ENCODE measurements at regions not wholly inside any gene's neighbourhood (a gene's known extent, or its start where the extent isn't known, plus 50 kb on each side); places are given as distances from the start of the nearest gene placed in this dataset.

DNA sequence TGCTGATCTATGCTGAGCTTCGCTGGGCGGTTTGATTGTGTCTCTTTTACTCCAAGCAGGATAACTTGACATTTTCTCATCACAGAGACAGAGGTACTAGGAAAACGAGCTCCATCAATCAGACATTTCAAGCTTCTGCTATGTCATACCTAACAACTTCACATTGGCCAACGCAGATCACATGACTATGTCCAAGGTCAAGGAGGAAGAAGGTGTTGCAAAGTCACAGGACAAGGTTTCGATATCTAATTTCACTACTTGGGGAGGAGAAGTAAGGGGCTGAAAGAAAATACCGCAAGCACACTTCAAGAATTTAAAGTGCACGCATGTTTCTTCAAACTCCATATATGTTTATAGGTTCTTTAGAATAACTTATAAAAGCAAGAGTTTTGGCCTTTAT is 425.8 kb downstream of the CHL1 start:
- CTCF ChIA-PET (ENCODE audit: low intra/inter-chr PET ratio, low total read pairs) = no interaction called here
- intact Hi-C loops (cut with micrococcal nuclease; ENCODE audit: unreplicated experiment) = no loop called here
- H3K9me3 ChIP-seq (ENCODE audit: low read length) = peaks cover 59% of the 10 kb centered on the region
- H3K9ac ChIP-seq (ENCODE audit: insufficient read depth, low read depth, low read length) = no peak overlapping the region
- no peak for TF ChIP-seq ZNF839 (CRISPR knock-in tag; IDR thresholded peaks at IDR 0.05; ENCODE audit: borderline replicate concordance)
- H3K36me3 ChIP-seq (replicated peaks in 1 of 2; ENCODE audit: control insufficient read depth in 1 of 2, insufficient read depth in 2 of 2, low read length in 2 of 2) = no peaks in the 10 kb centered on the region
- H3K4me1 ChIP-seq (ENCODE audit: insufficient read depth, low read length) = no peaks in the 10 kb centered on the region
- no peak overlapping the region for H3K4me2 ChIP-seq (ENCODE audit: low read depth, low read length)
- no peaks in the 10 kb centered on the region for H3K79me2 ChIP-seq (ENCODE audit: insufficient read depth, low read length)
- H4K20me1 ChIP-seq (ENCODE audit: insufficient read depth, low read length) = no peaks in the 10 kb centered on the region
- no TSS peak for BruUV-seq (replicated peaks)
- H3K4me3 ChIP-seq (replicated peaks in 1 of 3; ENCODE audit: insufficient read depth in 1 of 3, low read depth in 2 of 3, low read length in 3 of 3) = no peak overlapping the region
- H3K27me3 ChIP-seq (ENCODE audit: control insufficient read depth in 1 of 2, insufficient read depth in 2 of 2, low read length in 2 of 2) = no peaks in the 10 kb centered on the region
- H3K27ac ChIP-seq (ENCODE audit: extremely low read length, insufficient read depth, low read length) = no peak overlapping the region
- in situ Hi-C loops (cut with HindIII; ENCODE audit: extremely low pct_ligation_motif_present, low pct_unique_long_range_greater_than_20kb) = no loop called here
- no peak for DNase-seq (ENCODE audit: low spot score)
- POLR2A ChIA-PET = no interaction called here
- ATAC-seq = no peak
- no peak overlapping the region for H2AFZ ChIP-seq (ENCODE audit: low read length)
- 3% methylated on average over 7 of the region's 7 CpGs for WGBS (ENCODE audit: low lambda C conversion rate)
- no peak for FAIRE-seq

- CTCF ChIA-PET (ENCODE audit: low intra/inter-chr PET ratio, low total read pairs) = no interaction called here
- in situ Hi-C loops (cut with HindIII; ENCODE audit: extremely low pct_ligation_motif_present, low pct_unique_long_range_greater_than_20kb) (no loop called here), intact Hi-C loops (cut with micrococcal nuclease; ENCODE audit: unreplicated experiment) (no loop called here)
- Histone ChIP-seq H3K79me2 (ENCODE audit: insufficient read depth, low read length) (no peaks in the 10 kb centered on the region), H3K4me1 (ENCODE audit: insufficient read depth, low read length) (no peaks in the 10 kb centered on the region), H3K9me3 (ENCODE audit: low read length) (peaks cover 71% of the 10 kb centered on the region), H3K27me3 (ENCODE audit: control insufficient read depth in 1 of 2, insufficient read depth in 2 of 2, low read length in 2 of 2) (no peaks in the 10 kb centered on the region), H4K20me1 (ENCODE audit: insufficient read depth, low read length) (no peaks in the 10 kb centered on the region), H2AFZ (ENCODE audit: low read length) (no peak overlapping the region), H3K36me3 (replicated peaks in 1 of 2; ENCODE audit: control insufficient read depth in 1 of 2, insufficient read depth in 2 of 2, low read length in 2 of 2) (no peaks in the 10 kb centered on the region), H3K27ac (ENCODE audit: extremely low read length, insufficient read depth, low read length) (no peak overlapping the region), H3K4me2 (ENCODE audit: low read depth, low read length) (no peak overlapping the region), H3K9ac (ENCODE audit: insufficient read depth, low read depth, low read length) (no peak overlapping the region), H3K4me3 (replicated peaks in 1 of 3; ENCODE audit: insufficient read depth in 1 of 3, low read depth in 2 of 3, low read length in 3 of 3) (no peak overlapping the region)
- DNase-seq (ENCODE audit: low spot score) (no peak), ATAC-seq (no peak), FAIRE-seq (no peak)
- 1% methylated on average over 4 of the region's 4 CpGs for WGBS (ENCODE audit: low lambda C conversion rate)
- POLR2A ChIA-PET = no interaction called here
- TF ChIP-seq ZNF430 (CRISPR knock-in tag; IDR thresholded peaks at IDR 0.05) (no peak), MAFK (conservative IDR thresholded peaks at IDR 0.05 in 1 of 2, IDR thresholded peaks at IDR 0.05 in 1 of 2; ENCODE audit: low read length in 2 of 2) (peak; percentile 57 to 78; a peak in 3 of 4 replicates), ZBTB37 (CRISPR knock-in tag; IDR thresholded peaks at IDR 0.05) (no peak), BRCA1 (CRISPR knock-in tag; IDR thresholded peaks at IDR 0.05) (no peak), MAFF (IDR thresholded peaks at IDR 0.05; ENCODE audit: low read depth, low read length) (peak; percentile 58), GTF3A (CRISPR knock-in tag; conservative IDR thresholded peaks at IDR 0.05) (no peak), ZNF326 (CRISPR knock-in tag; IDR thresholded peaks at IDR 0.05; ENCODE audit: borderline replicate concordance) (no peak)
- BruUV-seq (replicated peaks) = no TSS peak
Measured at GRCh38 chr3:623914-624545, 427.5 kb downstream of the CHL1 start.

Measured in HepG2 (cell line).